ENCODE measurements at regions not wholly inside any gene's neighbourhood (a gene's known extent, or its start where the extent isn't known, plus 50 kb on each side); places are given as distances from the start of the nearest gene placed in this dataset.

- H3K27ac Mint-ChIP-seq: no peak overlapping the region
- no peak overlapping the region for H3K4me3 Mint-ChIP-seq
Measured at GRCh38 chr4:11701966-11702725, 273.5 kb upstream of the HS3ST1 start.

GRCh38 chr4:11700751-11701226, 272.1 kb upstream of the HS3ST1 start:
- ATAC-seq: no peak
- Mint-ChIP-seq H3K27ac (no peak overlapping the region), H3K36me3 (no peaks in the 10 kb centered on the region), H3K4me1 (no peaks in the 10 kb centered on the region), H3K4me3 (no peak overlapping the region), H3K27me3 (peaks cover 0 to 4% (median 0%) of the 10 kb centered on the region in 5 donors), H3K9me3 (peaks cover 0 to 2% (median 0%) of the 10 kb centered on the region in 11 donors)
- no peaks in the 10 kb centered on the region for H3K27me3 ChIP-seq (ENCODE audit: control insufficient read depth in 2 of 2, insufficient read depth in 2 of 2, low read length in 2 of 2)
- no peaks in the 10 kb centered on the region for H3K36me3 ChIP-seq (ENCODE audit: control insufficient read depth in 2 of 3, insufficient read depth in 3 of 3, low read length in 3 of 3)
- intact Hi-C loops (cut with micrococcal nuclease): no loop called here
- ChIA-PET CTCF (no interaction called here), POLR2A (no interaction called here)
- H3K4me1 ChIP-seq (ENCODE audit: control insufficient read depth in 2 of 2, insufficient read depth in 2 of 2, low read length in 2 of 2): no peaks in the 10 kb centered on the region
- no peak overlapping the region for H3K4me3 ChIP-seq (ENCODE audit: low read length)
- DNase-seq: no peak
- H3K27ac ChIP-seq (ENCODE audit: low read depth, low read length): no peak overlapping the region
- H3K9me3 ChIP-seq (ENCODE audit: control insufficient read depth in 2 of 3, low read length in 3 of 3): no peaks in the 10 kb centered on the region

More at GRCh38 chr4:11701966-11702725, 273.5 kb upstream of the HS3ST1 start:
- no peak for DNase-seq
- intact Hi-C loops (cut with micrococcal nuclease): no loop called here
- Histone ChIP-seq H3K4me1 (ENCODE audit: control insufficient read depth in 2 of 2, insufficient read depth in 2 of 2, low read length in 2 of 2) (no peaks in the 10 kb centered on the region), H3K27ac (ENCODE audit: low read depth, low read length) (no peak overlapping the region), H3K36me3 (ENCODE audit: control insufficient read depth in 2 of 3, insufficient read depth in 3 of 3, low read length in 3 of 3) (no peaks in the 10 kb centered on the region), H3K9me3 (ENCODE audit: control insufficient read depth in 2 of 3, low read length in 3 of 3) (no peaks in the 10 kb centered on the region), H3K4me3 (ENCODE audit: low read length) (no peak overlapping the region), H3K27me3 (ENCODE audit: control insufficient read depth in 2 of 2, insufficient read depth in 2 of 2, low read length in 2 of 2) (no peaks in the 10 kb centered on the region)
- Mint-ChIP-seq H3K36me3 (no peaks in the 10 kb centered on the region), H3K4me1 (no peaks in the 10 kb centered on the region), H3K27me3 (peaks cover 0 to 4% (median 0%) of the 10 kb centered on the region in 5 donors), H3K9me3 (no peaks in the 10 kb centered on the region)
- POLR2A ChIA-PET: no interaction called here
- no peak for ATAC-seq
- CTCF ChIA-PET: no interaction called here

GRCh38 chr4:11698846-11699590, 270.3 kb upstream of the HS3ST1 start:
- H3K36me3 Mint-ChIP-seq: no peaks in the 10 kb centered on the region
- H3K4me3 Mint-ChIP-seq: no peak overlapping the region
- Histone ChIP-seq H3K27ac (ENCODE audit: low read depth, low read length) (no peak overlapping the region), H3K4me3 (ENCODE audit: low read length) (no peak overlapping the region), H3K9me3 (ENCODE audit: control insufficient read depth in 2 of 3, low read length in 3 of 3) (no peaks in the 10 kb centered on the region), H3K4me1 (ENCODE audit: control insufficient read depth in 2 of 2, insufficient read depth in 2 of 2, low read length in 2 of 2) (no peaks in the 10 kb centered on the region), H3K36me3 (ENCODE audit: control insufficient read depth in 2 of 3, insufficient read depth in 3 of 3, low read length in 3 of 3) (no peaks in the 10 kb centered on the region), H3K27me3 (ENCODE audit: control insufficient read depth in 2 of 2, insufficient read depth in 2 of 2, low read length in 2 of 2) (no peaks in the 10 kb centered on the region)
- ATAC-seq (no peak), DNase-seq (no peak)
- H3K27ac Mint-ChIP-seq: no peak overlapping the region
- ChIA-PET CTCF (no interaction called here), POLR2A (no interaction called here)
- H3K4me1 Mint-ChIP-seq: no peaks in the 10 kb centered on the region
- intact Hi-C loops (cut with micrococcal nuclease): no loop called here
- peaks cover 0 to 5% (median 2%) of the 10 kb centered on the region in 11 donors for H3K9me3 Mint-ChIP-seq
- H3K27me3 Mint-ChIP-seq: peaks cover 0 to 4% (median 0%) of the 10 kb centered on the region in 5 donors

- POLR2A ChIA-PET: no interaction called here
- Mint-ChIP-seq H3K9me3 (peaks cover 0 to 14% (median 5%) of the 10 kb centered on the region in 11 donors), H3K27me3 (peaks cover 0 to 4% (median 0%) of the 10 kb centered on the region in 5 donors), H3K27ac (no peak overlapping the region), H3K4me3 (no peak overlapping the region), H3K36me3 (no peaks in the 10 kb centered on the region), H3K4me1 (no peaks in the 10 kb centered on the region)
- Histone ChIP-seq H3K36me3 (ENCODE audit: control insufficient read depth in 2 of 3, insufficient read depth in 3 of 3, low read length in 3 of 3) (no peaks in the 10 kb centered on the region), H3K9me3 (ENCODE audit: control insufficient read depth in 2 of 3, low read length in 3 of 3) (no peaks in the 10 kb centered on the region), H3K27me3 (ENCODE audit: control insufficient read depth in 2 of 2, insufficient read depth in 2 of 2, low read length in 2 of 2) (no peaks in the 10 kb centered on the region), H3K4me3 (ENCODE audit: low read length) (no peak overlapping the region), H3K4me1 (ENCODE audit: control insufficient read depth in 2 of 2, insufficient read depth in 2 of 2, low read length in 2 of 2) (no peaks in the 10 kb centered on the region), H3K27ac (ENCODE audit: low read depth, low read length) (no peak overlapping the region)
- intact Hi-C loops (cut with micrococcal nuclease): no loop called here
- DNase-seq (no peak), ATAC-seq (no peak)
- CTCF ChIA-PET: no interaction called here
Measured at GRCh38 chr4:11698033-11698432, 269.3 kb upstream of the HS3ST1 start.

- Histone ChIP-seq H3K27ac (ENCODE audit: low read depth, low read length) (no peak overlapping the region), H3K36me3 (ENCODE audit: control insufficient read depth in 2 of 3, insufficient read depth in 3 of 3, low read length in 3 of 3) (no peaks in the 10 kb centered on the region), H3K9me3 (ENCODE audit: control insufficient read depth in 2 of 3, low read length in 3 of 3) (no peaks in the 10 kb centered on the region), H3K4me3 (ENCODE audit: low read length) (no peak overlapping the region), H3K4me1 (ENCODE audit: control insufficient read depth in 2 of 2, insufficient read depth in 2 of 2, low read length in 2 of 2) (no peaks in the 10 kb centered on the region), H3K27me3 (ENCODE audit: control insufficient read depth in 2 of 2, insufficient read depth in 2 of 2, low read length in 2 of 2) (no peaks in the 10 kb centered on the region)
- ChIA-PET POLR2A (no interaction called here), CTCF (no interaction called here)
- H3K9me3 Mint-ChIP-seq: peaks cover 0 to 19% (median 7%) of the 10 kb centered on the region in 11 donors
- intact Hi-C loops (cut with micrococcal nuclease): no loop called here
- no peaks in the 10 kb centered on the region for H3K36me3 Mint-ChIP-seq
- no peak for DNase-seq
- no peak overlapping the region for H3K27ac Mint-ChIP-seq
- H3K27me3 Mint-ChIP-seq: peaks cover 0 to 5% (median 0%) of the 10 kb centered on the region in 5 donors
- H3K4me3 Mint-ChIP-seq: no peak overlapping the region
- H3K4me1 Mint-ChIP-seq: no peaks in the 10 kb centered on the region
- no peak for ATAC-seq
Measured at GRCh38 chr4:11693693-11694092, 265.0 kb upstream of the HS3ST1 start.

GRCh38 chr4:11691236-11691635, 262.5 kb upstream of the HS3ST1 start:
- H3K27me3 Mint-ChIP-seq: peaks cover 0 to 5% (median 0%) of the 10 kb centered on the region in 5 donors
- intact Hi-C loops (cut with micrococcal nuclease): no loop called here
- CTCF ChIA-PET: no interaction called here

More at GRCh38 chr4:11691236-11691635, 262.5 kb upstream of the HS3ST1 start:
- no peaks in the 10 kb centered on the region for H3K36me3 ChIP-seq (ENCODE audit: control insufficient read depth in 2 of 3, insufficient read depth in 3 of 3, low read length in 3 of 3)
- Mint-ChIP-seq H3K4me1 (no peaks in the 10 kb centered on the region), H3K9me3 (peaks cover 0 to 19% (median 7%) of the 10 kb centered on the region in 11 donors), H3K36me3 (no peaks in the 10 kb centered on the region), H3K4me3 (no peak overlapping the region), H3K27ac (no peak overlapping the region)
- H3K9me3 ChIP-seq (ENCODE audit: control insufficient read depth in 2 of 3, low read length in 3 of 3): no peaks in the 10 kb centered on the region
- H3K27me3 ChIP-seq (ENCODE audit: control insufficient read depth in 2 of 2, insufficient read depth in 2 of 2, low read length in 2 of 2): no peaks in the 10 kb centered on the region
- no peak overlapping the region for H3K27ac ChIP-seq (ENCODE audit: low read depth, low read length)
- H3K4me3 ChIP-seq (ENCODE audit: low read length): no peak overlapping the region
- no peak for ATAC-seq
- POLR2A ChIA-PET: no interaction called here
- no peaks in the 10 kb centered on the region for H3K4me1 ChIP-seq (ENCODE audit: control insufficient read depth in 2 of 2, insufficient read depth in 2 of 2, low read length in 2 of 2)
- DNase-seq: no peak

Data from naive thymus-derived CD4-positive, alpha-beta T cell (primary cell).